ENCODE measurements at regions not wholly inside any gene's neighbourhood (a gene's known extent, or its start where the extent isn't known, plus 50 kb on each side); places are given as distances from the start of the nearest gene placed in this dataset.

DNA sequence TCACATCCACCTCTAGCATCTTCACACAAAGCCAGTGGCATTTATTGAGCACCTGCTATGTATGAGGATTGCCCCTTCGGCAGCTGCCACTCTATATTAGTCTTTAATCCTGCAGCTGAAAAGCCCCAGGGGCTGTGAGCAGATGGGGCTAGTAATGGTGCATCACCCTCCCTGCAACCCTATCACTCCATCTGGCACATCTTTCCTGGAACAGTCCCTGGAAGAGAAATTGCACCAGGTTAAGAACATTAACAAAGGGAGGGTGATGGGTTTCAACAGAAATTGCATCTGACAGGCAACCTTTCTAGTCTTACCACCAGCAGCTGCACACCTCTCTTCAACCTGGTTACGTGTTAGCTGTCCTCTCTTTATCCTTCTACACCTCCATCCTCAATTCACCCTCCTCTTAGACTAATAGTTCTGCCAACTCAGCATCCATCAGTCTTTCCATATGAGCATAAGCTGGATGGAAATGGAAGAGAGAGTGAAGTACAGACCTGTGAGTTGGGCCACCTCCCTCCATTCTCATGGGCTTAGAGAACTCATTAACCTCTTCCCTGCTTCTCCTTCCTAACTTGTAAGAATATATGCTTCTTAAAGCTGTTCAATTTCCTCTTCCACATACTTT, 168.6 kb upstream of the NEBL start:
- WGBS, 2 donors: 88 to 94% methylated on average over 2 of the region's 2 CpGs
- DNase-seq (no peak), ATAC-seq (ENCODE audit: insufficient read depth, low FRiP score) (no peak)
- Histone ChIP-seq H3K27ac (ENCODE audit: low read depth in 1 of 2, low read length in 1 of 2) (no peak overlapping the region), H3K9me3 (ENCODE audit: control insufficient read depth in 4 of 4, insufficient read depth in 3 of 4, low read length in 3 of 4) (no peaks in the 10 kb centered on the region), H3K27me3 (ENCODE audit: control insufficient read depth in 3 of 3, insufficient read depth in 3 of 3, low read length in 2 of 3) (no peaks in the 10 kb centered on the region), H3K4me1 (ENCODE audit: control insufficient read depth in 5 of 5, insufficient read depth in 5 of 5, low read length in 5 of 5) (no peaks in the 10 kb centered on the region), H3K36me3 (ENCODE audit: control insufficient read depth in 4 of 4, insufficient read depth in 4 of 4, low read length in 4 of 4) (no peaks in the 10 kb centered on the region), H3K9ac (ENCODE audit: insufficient read depth in 1 of 2, low read length in 2 of 2) (no peak overlapping the region), H3K4me3 (no peak overlapping the region)
- TF ChIP-seq, protein P1, sequence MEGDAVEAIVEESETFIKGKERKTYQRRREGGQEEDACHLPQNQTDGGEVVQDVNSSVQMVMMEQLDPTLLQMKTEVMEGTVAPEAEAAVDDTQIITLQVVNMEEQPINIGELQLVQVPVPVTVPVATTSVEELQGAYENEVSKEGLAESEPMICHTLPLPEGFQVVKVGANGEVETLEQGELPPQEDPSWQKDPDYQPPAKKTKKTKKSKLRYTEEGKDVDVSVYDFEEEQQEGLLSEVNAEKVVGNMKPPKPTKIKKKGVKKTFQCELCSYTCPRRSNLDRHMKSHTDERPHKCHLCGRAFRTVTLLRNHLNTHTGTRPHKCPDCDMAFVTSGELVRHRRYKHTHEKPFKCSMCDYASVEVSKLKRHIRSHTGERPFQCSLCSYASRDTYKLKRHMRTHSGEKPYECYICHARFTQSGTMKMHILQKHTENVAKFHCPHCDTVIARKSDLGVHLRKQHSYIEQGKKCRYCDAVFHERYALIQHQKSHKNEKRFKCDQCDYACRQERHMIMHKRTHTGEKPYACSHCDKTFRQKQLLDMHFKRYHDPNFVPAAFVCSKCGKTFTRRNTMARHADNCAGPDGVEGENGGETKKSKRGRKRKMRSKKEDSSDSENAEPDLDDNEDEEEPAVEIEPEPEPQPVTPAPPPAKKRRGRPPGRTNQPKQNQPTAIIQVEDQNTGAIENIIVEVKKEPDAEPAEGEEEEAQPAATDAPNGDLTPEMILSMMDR (IDR thresholded peaks at IDR 0.05; ENCODE audit: control extremely low read depth, extremely low read depth): no peak

DNA sequence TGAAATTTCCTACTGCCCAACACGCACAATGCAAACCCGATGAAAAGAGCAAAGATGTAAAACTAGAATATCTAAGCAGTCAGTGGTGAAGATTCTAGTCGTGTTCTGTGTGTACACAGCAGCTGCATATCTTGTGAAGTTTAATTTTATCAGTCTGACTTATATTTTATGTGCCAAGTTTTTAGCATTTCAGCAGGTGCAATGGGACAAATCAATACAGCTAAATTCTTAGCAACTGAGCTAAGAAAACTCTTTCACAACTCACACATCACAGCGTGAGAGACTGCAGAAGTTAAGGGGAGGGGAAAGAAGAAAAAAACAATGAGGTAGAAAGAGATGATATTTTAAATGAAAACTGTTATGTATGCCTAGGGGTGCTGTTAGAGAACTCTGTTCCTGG, 164.9 kb upstream of the NEBL start:
- Histone ChIP-seq H3K4me1 (ENCODE audit: control insufficient read depth in 5 of 5, insufficient read depth in 5 of 5, low read length in 5 of 5) (no peaks in the 10 kb centered on the region), H3K27ac (ENCODE audit: low read depth in 1 of 2, low read length in 1 of 2) (no peak overlapping the region), H3K9ac (ENCODE audit: insufficient read depth in 1 of 2, low read length in 2 of 2) (no peak overlapping the region), H3K4me3 (no peak overlapping the region), H3K36me3 (ENCODE audit: control insufficient read depth in 4 of 4, insufficient read depth in 4 of 4, low read length in 4 of 4) (no peaks in the 10 kb centered on the region), H3K27me3 (ENCODE audit: control insufficient read depth in 3 of 3, insufficient read depth in 3 of 3, low read length in 2 of 3) (no peaks in the 10 kb centered on the region), H3K9me3 (ENCODE audit: control insufficient read depth in 4 of 4, insufficient read depth in 3 of 4, low read length in 3 of 4) (peaks cover 0 to 10% (median 4%) of the 10 kb centered on the region in 4 donors)
- no peak for DNase-seq
- 76 to 77% methylated on average over 4 of the region's 4 CpGs for WGBS, 2 donors
- ATAC-seq (ENCODE audit: insufficient read depth, low FRiP score): no peak
- TF ChIP-seq, protein P1 (IDR thresholded peaks at IDR 0.05; ENCODE audit: control extremely low read depth, extremely low read depth): no peak

DNA sequence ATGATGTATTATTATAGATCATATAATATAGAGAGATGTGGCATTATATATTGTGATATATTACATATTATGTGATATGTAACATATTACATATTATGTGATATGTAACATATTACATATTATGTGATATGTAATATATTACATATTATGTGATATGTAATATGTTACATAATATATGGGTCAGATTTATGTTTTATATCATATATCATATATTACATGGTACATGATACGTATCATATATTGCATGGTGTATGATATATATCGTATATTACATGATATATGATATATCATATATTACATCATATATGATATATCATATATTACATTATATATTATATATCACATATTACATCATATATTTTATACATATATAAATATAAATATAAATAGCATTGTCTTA, 164.1 kb upstream of the NEBL start:
- DNase-seq (no peak), ATAC-seq (ENCODE audit: insufficient read depth, low FRiP score) (no peak)
- Histone ChIP-seq H3K27me3 (ENCODE audit: control insufficient read depth in 3 of 3, insufficient read depth in 3 of 3, low read length in 2 of 3) (no peaks in the 10 kb centered on the region), H3K9ac (ENCODE audit: insufficient read depth in 1 of 2, low read length in 2 of 2) (no peak overlapping the region), H3K4me3 (no peak overlapping the region), H3K27ac (ENCODE audit: low read depth in 1 of 2, low read length in 1 of 2) (no peak overlapping the region), H3K4me1 (ENCODE audit: control insufficient read depth in 5 of 5, insufficient read depth in 5 of 5, low read length in 5 of 5) (peaks cover 0 to under 1% (median 0%) of the 10 kb centered on the region in 5 donors), H3K36me3 (ENCODE audit: control insufficient read depth in 4 of 4, insufficient read depth in 4 of 4, low read length in 4 of 4) (no peaks in the 10 kb centered on the region), H3K9me3 (ENCODE audit: control insufficient read depth in 4 of 4, insufficient read depth in 3 of 4, low read length in 3 of 4) (peaks cover 0 to 10% (median 4%) of the 10 kb centered on the region in 4 donors)
- 100% methylated on average over 2 of the region's 2 CpGs for WGBS, 2 donors
- TF ChIP-seq, protein P1 (IDR thresholded peaks at IDR 0.05; ENCODE audit: control extremely low read depth, extremely low read depth): no peak

GRCh38 chr10:21060626-21061025, 163.5 kb upstream of the NEBL start:
- Histone ChIP-seq H3K36me3 (ENCODE audit: control insufficient read depth in 4 of 4, insufficient read depth in 4 of 4, low read length in 4 of 4) (no peaks in the 10 kb centered on the region), H3K4me1 (ENCODE audit: control insufficient read depth in 5 of 5, insufficient read depth in 5 of 5, low read length in 5 of 5) (peaks cover 0 to 6% (median 0%) of the 10 kb centered on the region in 5 donors), H3K27me3 (ENCODE audit: control insufficient read depth in 3 of 3, insufficient read depth in 3 of 3, low read length in 2 of 3) (no peaks in the 10 kb centered on the region), H3K4me3 (no peak overlapping the region), H3K9me3 (ENCODE audit: control insufficient read depth in 4 of 4, insufficient read depth in 3 of 4, low read length in 3 of 4) (peaks cover 0 to 10% (median 4%) of the 10 kb centered on the region in 4 donors), H3K27ac (ENCODE audit: low read depth in 1 of 2, low read length in 1 of 2) (no peak overlapping the region), H3K9ac (ENCODE audit: insufficient read depth in 1 of 2, low read length in 2 of 2) (no peak overlapping the region)
- TF ChIP-seq, protein P1 (IDR thresholded peaks at IDR 0.05; ENCODE audit: control extremely low read depth, extremely low read depth): no peak
- no peak for ATAC-seq (ENCODE audit: insufficient read depth, low FRiP score)
- DNase-seq: no peak
- 79 to 80% methylated on average over 4 of the region's 4 CpGs for WGBS, 2 donors

All from lung (tissue), 11 donors.